ENCODE measurements at regions not wholly inside any gene's neighbourhood (a gene's known extent, or its start where the extent isn't known, plus 50 kb on each side); places are given as distances from the start of the nearest gene placed in this dataset.

- no peak overlapping the region for H3K18ac ChIP-seq (ENCODE audit: low read depth in 1 of 2, low read length in 2 of 2)
- H4K91ac ChIP-seq (ENCODE audit: low read length): no peak overlapping the region
- no peak overlapping the region for H3K4me2 ChIP-seq (ENCODE audit: low read length, poor library complexity, severe bottlenecking)
- no peak overlapping the region for H3K14ac ChIP-seq (ENCODE audit: low read length in 2 of 2)
- H2BK15ac ChIP-seq (ENCODE audit: low read depth, poor library complexity, severe bottlenecking): no peak overlapping the region
- H2BK12ac ChIP-seq (ENCODE audit: low read length in 2 of 2): no peak overlapping the region
- no peak for DNase-seq
- no peaks in the 10 kb centered on the region for H3K79me1 ChIP-seq (replicated peaks; ENCODE audit: low read length, poor library complexity, severe bottlenecking)
- 91% methylated on average over 4 of the region's 4 CpGs for WGBS
- H2AK5ac ChIP-seq (ENCODE audit: low read length, severe bottlenecking): no peak overlapping the region
- H4K8ac ChIP-seq (ENCODE audit: low read length): no peak overlapping the region
- peaks cover 8% of the 10 kb centered on the region for H3K4me1 ChIP-seq (ENCODE audit: control insufficient read depth, insufficient read depth, low read depth, low read length)
- no peaks in the 10 kb centered on the region for H3K36me3 ChIP-seq (ENCODE audit: control insufficient read depth in 1 of 2, insufficient read depth in 2 of 2, low read depth in 1 of 2, low read length in 2 of 2)
- no peak overlapping the region for H3K9ac ChIP-seq (ENCODE audit: low read length)
- no peak overlapping the region for H2AFZ ChIP-seq (ENCODE audit: low read depth, low read length)
- no peaks in the 10 kb centered on the region for H3K9me3 ChIP-seq (ENCODE audit: control insufficient read depth, low read length)
- no peak overlapping the region for H3K23ac ChIP-seq (ENCODE audit: low read length in 2 of 2)
- no peak overlapping the region for H3K4me3 ChIP-seq (ENCODE audit: insufficient read depth in 1 of 2, low read depth in 1 of 2, low read length in 2 of 2)
- H2BK5ac ChIP-seq (ENCODE audit: low read depth, low read length, poor library complexity, severe bottlenecking): no peak overlapping the region
- H3K4ac ChIP-seq (ENCODE audit: low read depth in 1 of 2, low read length in 2 of 2): no peak overlapping the region
- H3K27me3 ChIP-seq (ENCODE audit: control insufficient read depth in 1 of 2, insufficient read depth in 1 of 2, low read length in 2 of 2): peaks cover 83 to 87% of the 10 kb centered on the region in 2 experiments
- H2BK120ac ChIP-seq (ENCODE audit: low read depth, low read length): no peak overlapping the region
- H3K27ac ChIP-seq (ENCODE audit: low read length, poor library complexity, severe bottlenecking): no peak overlapping the region
These were observed 124.8 kb downstream of the MRM1 start for GRCh38 chr17:36726199-36726598.

- no peak overlapping the region for H3K18ac ChIP-seq (ENCODE audit: low read depth in 1 of 2, low read length in 2 of 2)
These were observed 125.7 kb downstream of the MRM1 start for GRCh38 chr17:36727052-36727451.

GRCh38 chr17:36727577-36727976, 126.2 kb downstream of the MRM1 start:
- no CpG with 5 or more reads among the region's 4 CpGs for WGBS
- Histone ChIP-seq H3K4ac (ENCODE audit: low read depth in 1 of 2, low read length in 2 of 2) (no peak overlapping the region), H3K14ac (ENCODE audit: low read length in 2 of 2) (no peak overlapping the region), H3K27ac (ENCODE audit: low read length, poor library complexity, severe bottlenecking) (no peak overlapping the region), H3K18ac (ENCODE audit: low read depth in 1 of 2, low read length in 2 of 2) (no peak overlapping the region), H2BK12ac (ENCODE audit: low read length in 2 of 2) (no peak overlapping the region), H4K91ac (ENCODE audit: low read length) (no peak overlapping the region), H2AK5ac (ENCODE audit: low read length, severe bottlenecking) (no peak overlapping the region), H3K4me1 (ENCODE audit: control insufficient read depth, insufficient read depth, low read depth, low read length) (peaks cover 2% of the 10 kb centered on the region), H3K9me3 (ENCODE audit: control insufficient read depth, low read length) (no peaks in the 10 kb centered on the region), H2BK15ac (ENCODE audit: low read depth, poor library complexity, severe bottlenecking) (no peak overlapping the region), H3K4me2 (ENCODE audit: low read length, poor library complexity, severe bottlenecking) (no peak overlapping the region), H3K36me3 (ENCODE audit: control insufficient read depth in 1 of 2, insufficient read depth in 2 of 2, low read depth in 1 of 2, low read length in 2 of 2) (no peaks in the 10 kb centered on the region), H2AFZ (ENCODE audit: low read depth, low read length) (no peak overlapping the region), H3K79me1 (replicated peaks; ENCODE audit: low read length, poor library complexity, severe bottlenecking) (no peaks in the 10 kb centered on the region), H2BK120ac (ENCODE audit: low read depth, low read length) (no peak overlapping the region), H2BK5ac (ENCODE audit: low read depth, low read length, poor library complexity, severe bottlenecking) (no peak overlapping the region), H3K27me3 (ENCODE audit: control insufficient read depth in 1 of 2, insufficient read depth in 1 of 2, low read length in 2 of 2) (peaks cover 97% of the 10 kb centered on the region in 2 experiments), H3K9ac (ENCODE audit: low read length) (no peak overlapping the region), H4K8ac (ENCODE audit: low read length) (no peak overlapping the region), H3K23ac (ENCODE audit: low read length in 2 of 2) (no peak overlapping the region), H3K4me3 (ENCODE audit: insufficient read depth in 1 of 2, low read depth in 1 of 2, low read length in 2 of 2) (no peak overlapping the region)
- DNase-seq: no peak

More at GRCh38 chr17:36727052-36727451, 125.7 kb downstream of the MRM1 start:
- Histone ChIP-seq H3K4ac (ENCODE audit: low read depth in 1 of 2, low read length in 2 of 2) (no peak overlapping the region), H2BK5ac (ENCODE audit: low read depth, low read length, poor library complexity, severe bottlenecking) (no peak overlapping the region), H3K4me1 (ENCODE audit: control insufficient read depth, insufficient read depth, low read depth, low read length) (peaks cover 7% of the 10 kb centered on the region), H2BK15ac (ENCODE audit: low read depth, poor library complexity, severe bottlenecking) (no peak overlapping the region), H3K79me1 (replicated peaks; ENCODE audit: low read length, poor library complexity, severe bottlenecking) (no peaks in the 10 kb centered on the region), H2AFZ (ENCODE audit: low read depth, low read length) (no peak overlapping the region), H2AK5ac (ENCODE audit: low read length, severe bottlenecking) (no peak overlapping the region), H3K23ac (ENCODE audit: low read length in 2 of 2) (no peak overlapping the region), H3K4me3 (ENCODE audit: insufficient read depth in 1 of 2, low read depth in 1 of 2, low read length in 2 of 2) (no peak overlapping the region), H2BK12ac (ENCODE audit: low read length in 2 of 2) (no peak overlapping the region), H2BK120ac (ENCODE audit: low read depth, low read length) (no peak overlapping the region), H3K14ac (ENCODE audit: low read length in 2 of 2) (no peak overlapping the region), H4K91ac (ENCODE audit: low read length) (no peak overlapping the region), H3K27me3 (ENCODE audit: control insufficient read depth in 1 of 2, insufficient read depth in 1 of 2, low read length in 2 of 2) (peaks cover 92 to 94% of the 10 kb centered on the region in 2 experiments), H3K9me3 (ENCODE audit: control insufficient read depth, low read length) (no peaks in the 10 kb centered on the region), H3K36me3 (ENCODE audit: control insufficient read depth in 1 of 2, insufficient read depth in 2 of 2, low read depth in 1 of 2, low read length in 2 of 2) (no peaks in the 10 kb centered on the region), H3K27ac (ENCODE audit: low read length, poor library complexity, severe bottlenecking) (no peak overlapping the region), H3K9ac (ENCODE audit: low read length) (no peak overlapping the region), H4K8ac (ENCODE audit: low read length) (no peak overlapping the region), H3K4me2 (ENCODE audit: low read length, poor library complexity, severe bottlenecking) (no peak overlapping the region)
- 83% methylated on average over 8 of the region's 8 CpGs for WGBS
- no peak for DNase-seq

GRCh38 chr17:36728030-36728991, 126.9 kb downstream of the MRM1 start:
- Histone ChIP-seq H3K9ac (ENCODE audit: low read length) (no peak overlapping the region), H2BK5ac (ENCODE audit: low read depth, low read length, poor library complexity, severe bottlenecking) (no peak overlapping the region), H2BK15ac (ENCODE audit: low read depth, poor library complexity, severe bottlenecking) (no peak overlapping the region), H4K8ac (ENCODE audit: low read length) (no peak overlapping the region), H3K4me2 (ENCODE audit: low read length, poor library complexity, severe bottlenecking) (no peak overlapping the region), H2BK120ac (ENCODE audit: low read depth, low read length) (no peak overlapping the region), H3K36me3 (ENCODE audit: control insufficient read depth in 1 of 2, insufficient read depth in 2 of 2, low read depth in 1 of 2, low read length in 2 of 2) (no peaks in the 10 kb centered on the region), H3K23ac (ENCODE audit: low read length in 2 of 2) (no peak overlapping the region), H3K18ac (ENCODE audit: low read depth in 1 of 2, low read length in 2 of 2) (no peak overlapping the region), H3K27ac (ENCODE audit: low read length, poor library complexity, severe bottlenecking) (no peak overlapping the region), H3K4me3 (ENCODE audit: insufficient read depth in 1 of 2, low read depth in 1 of 2, low read length in 2 of 2) (no peak overlapping the region), H4K91ac (ENCODE audit: low read length) (no peak overlapping the region), H3K27me3 (ENCODE audit: control insufficient read depth in 1 of 2, insufficient read depth in 1 of 2, low read length in 2 of 2) (peaks cover 93 to 99% of the 10 kb centered on the region in 2 experiments), H2AFZ (ENCODE audit: low read depth, low read length) (no peak overlapping the region), H3K14ac (ENCODE audit: low read length in 2 of 2) (no peak overlapping the region), H3K4ac (ENCODE audit: low read depth in 1 of 2, low read length in 2 of 2) (no peak overlapping the region), H3K4me1 (ENCODE audit: control insufficient read depth, insufficient read depth, low read depth, low read length) (no peaks in the 10 kb centered on the region), H2BK12ac (ENCODE audit: low read length in 2 of 2) (no peak overlapping the region), H3K79me1 (replicated peaks; ENCODE audit: low read length, poor library complexity, severe bottlenecking) (no peaks in the 10 kb centered on the region), H3K9me3 (ENCODE audit: control insufficient read depth, low read length) (no peaks in the 10 kb centered on the region), H2AK5ac (ENCODE audit: low read length, severe bottlenecking) (no peak overlapping the region)
- DNase-seq: no peak
- 21% methylated on average over 28 of the region's 30 CpGs for WGBS
